H9 (cell line): ENCODE measurements at regions not wholly inside any gene's neighbourhood (a gene's known extent, or its start where the extent isn't known, plus 50 kb on each side); places are given as distances from the start of the nearest gene placed in this dataset.

Source experiments
- DNase-seq: peaks from one replicate; pipeline ENCODE4 v3.0.0-alpha.2; 2017
- H2AFZ ChIP-seq: one replicate; pipeline ENCODE4 v1.6.1; 2013; ENCODE audit warnings: mild to moderate bottlenecking, low read length, control low read depth, moderate library complexity
- H2AK5ac ChIP-seq: 2 replicates; pipeline ENCODE4 v1.6.1; 2013; ENCODE audit warnings: low read length, control low read depth, mixed read lengths; ENCODE audit not compliant: insufficient read length
- H2BK120ac ChIP-seq: one replicate; pipeline ENCODE4 v1.6.1; 2013; ENCODE audit warnings: low read depth, mild to moderate bottlenecking, low read length, control low read depth, inconsistent platforms; ENCODE audit not compliant: poor library complexity, severe bottlenecking
- H2BK12ac ChIP-seq: 2 replicates; pipeline ENCODE4 v1.6.1; 2013; ENCODE audit warnings: low read length, control low read depth, mixed read lengths, low read depth; ENCODE audit not compliant: insufficient read length
- H2BK15ac ChIP-seq: 2 replicates; pipeline ENCODE4 v1.6.1; 2013; ENCODE audit warnings: low read depth, low read length, control low read depth
- H2BK20ac ChIP-seq: one replicate; pipeline ENCODE4 v1.6.1; 2013; ENCODE audit warnings: low read depth, mild to moderate bottlenecking, low read length, control low read depth, inconsistent platforms; ENCODE audit not compliant: poor library complexity, severe bottlenecking
- H2BK5ac ChIP-seq: 2 replicates; pipeline ENCODE4 v1.6.1; 2013; ENCODE audit warnings: low read length, control low read depth, mixed read lengths; ENCODE audit not compliant: insufficient read length
- H3K14ac ChIP-seq: 2 replicates; pipeline ENCODE4 v1.6.1; 2013; ENCODE audit warnings: low read length, control low read depth; ENCODE audit not compliant: insufficient read depth
- H3K18ac ChIP-seq: 2 replicates; pipeline ENCODE4 v1.6.1; 2013; ENCODE audit warnings: low read depth, mild to moderate bottlenecking, mixed read lengths, low read length, control low read depth; ENCODE audit not compliant: insufficient read length
- H3K23ac ChIP-seq: 2 replicates; pipeline ENCODE4 v1.6.1; 2013; ENCODE audit warnings: low read length, control low read depth, mixed read lengths, low read depth; ENCODE audit not compliant: insufficient read length
- H3K23me2 ChIP-seq: 2 replicates; pipeline ENCODE4 v1.6.1; 2013; ENCODE audit warnings: low read depth, mild to moderate bottlenecking, mixed read lengths, low read length, control low read depth; ENCODE audit not compliant: insufficient read length, poor library complexity, severe bottlenecking
- H3K27ac ChIP-seq: 2 replicates; pipeline ENCODE4 v1.5.1; 2013; ENCODE audit warnings: low read length, control low read depth, mixed read lengths, low read depth; ENCODE audit not compliant: insufficient read length
- H3K27me3 ChIP-seq: 2 replicates; pipeline ENCODE4 v1.6.1; 2013; ENCODE audit warnings: low read length, control low read depth, inconsistent platforms; ENCODE audit not compliant: insufficient read depth
- H3K4ac ChIP-seq: 2 replicates; pipeline ENCODE4 v1.6.1; 2013; ENCODE audit warnings: low read depth, mild to moderate bottlenecking, control low read depth, inconsistent platforms, low read length, moderate library complexity
- H3K4me1 ChIP-seq: 2 replicates; pipeline ENCODE4 v1.6.1; 2013; ENCODE audit warnings: low read length, control low read depth, inconsistent platforms; ENCODE audit not compliant: insufficient read depth
- H3K4me2 ChIP-seq: 2 replicates; pipeline ENCODE4 v1.6.1; 2013; ENCODE audit warnings: low read length, control low read depth, mixed read lengths; ENCODE audit not compliant: insufficient read length, insufficient read depth
- H3K56ac ChIP-seq: 2 replicates; pipeline ENCODE4 v1.6.1; 2013; ENCODE audit warnings: low read depth, mild to moderate bottlenecking, mixed read lengths, low read length, control low read depth; ENCODE audit not compliant: insufficient read length
- H3K79me1 ChIP-seq: 2 replicates; pipeline ENCODE4 v1.6.1; 2013; ENCODE audit warnings: low read depth, mild to moderate bottlenecking, moderate library complexity, low read length, control low read depth, inconsistent platforms; ENCODE audit not compliant: insufficient read depth, poor library complexity, severe bottlenecking
- H3K79me2 ChIP-seq: 2 replicates; pipeline ENCODE4 v1.6.1; 2013; ENCODE audit warnings: low read length, control low read depth, inconsistent platforms; ENCODE audit not compliant: insufficient read depth
- H3K9ac ChIP-seq: 2 replicates; pipeline ENCODE4 v1.6.1; 2013; ENCODE audit warnings: low read length, control low read depth, mixed read lengths; ENCODE audit not compliant: insufficient read length; ENCODE audit errors: extremely low read depth
- H3K9me3 ChIP-seq: one replicate; pipeline ENCODE4 v1.6.1; 2013; ENCODE audit warnings: low read depth, low read length, inconsistent platforms; ENCODE audit not compliant: control insufficient read depth
- H3T11ph ChIP-seq: one replicate; pipeline ENCODE4 v1.6.1; 2013; ENCODE audit warnings: mild to moderate bottlenecking, low read length, control low read depth, inconsistent platforms
- H4K20me1 ChIP-seq: one replicate; pipeline ENCODE4 v1.6.1; 2013; ENCODE audit not compliant: control insufficient read depth, insufficient read length, insufficient read depth
- H4K5ac ChIP-seq: 2 replicates; pipeline ENCODE4 v1.6.1; 2013; ENCODE audit warnings: low read depth, mild to moderate bottlenecking, mixed read lengths, low read length, control low read depth; ENCODE audit not compliant: insufficient read length
- H4K8ac ChIP-seq: replicated peaks from 2 replicates; pipeline ENCODE4 v1.6.1; 2013; ENCODE audit warnings: low read length, control low read depth, mixed read lengths, low read depth; ENCODE audit not compliant: insufficient read length
- H4K91ac ChIP-seq: 2 replicates; pipeline ENCODE4 v1.6.1; 2013; ENCODE audit warnings: low read depth, mild to moderate bottlenecking, moderate library complexity, mixed read lengths, low read length, control low read depth; ENCODE audit not compliant: insufficient read length
- H3K27ac Mint-ChIP-seq, 3 experiments: 2 replicates in 2 of 3; 3 replicates in 1 of 3; pipeline ENCODE4 v1.8.0; 2020 to 2021; ENCODE audit warnings: mixed read lengths in 3 of 3, mild to moderate bottlenecking in 1 of 3, moderate library complexity in 1 of 3
- H3K27me3 Mint-ChIP-seq: 2 replicates; pipeline ENCODE4 v1.8.0; 2021; ENCODE audit warnings: low read depth, mild to moderate bottlenecking, moderate library complexity, mixed read lengths
- H3K36me3 Mint-ChIP-seq, 3 experiments: 2 replicates in 2 of 3; 3 replicates in 1 of 3; pipeline ENCODE4 v1.8.0; 2020 to 2021; ENCODE audit warnings: low read depth in 3 of 3, mixed read lengths in 3 of 3; ENCODE audit not compliant: insufficient read depth in 1 of 3
- H3K4me1 Mint-ChIP-seq, 2 experiments: 2 replicates each; pipeline ENCODE4 v1.8.0; 2020; ENCODE audit warnings: mixed read lengths in 2 of 2
- H3K4me3 Mint-ChIP-seq, 2 experiments: 2 replicates in 1 of 2; 3 replicates in 1 of 2; pipeline ENCODE4 v1.8.0; 2020 to 2021; ENCODE audit warnings: mild to moderate bottlenecking in 2 of 2, mixed read lengths in 2 of 2, moderate library complexity in 1 of 2
- H3K9me3 Mint-ChIP-seq, 2 experiments: 2 replicates in 1 of 2; 3 replicates in 1 of 2; pipeline ENCODE4 v1.8.0; 2020; ENCODE audit warnings: mild to moderate bottlenecking in 2 of 2, mixed read lengths in 2 of 2, moderate library complexity in 1 of 2
- CTCF ChIP-seq: fragments of 200-600 bp; sonication (generic); conservative IDR thresholded peaks from 3 replicates; pipeline ENCODE4 v1.8.0; 2021; ENCODE audit warnings: antibody characterized with exemption, mild to moderate bottlenecking
- WGBS: extraction: QIAGEN DNeasy Blood & Tissue Kit; methylation state at CpG from one replicate; pipeline ENCODE4 v1.1.7; 2013; ENCODE audit warnings: missing lambda C conversion rate, low lambda C conversion rate, mixed read lengths; ENCODE audit not compliant: insufficient read length; ENCODE audit errors: extremely low coverage; 5-methylcytosine and 5-hydroxymethylcytosine counted together

DNA sequence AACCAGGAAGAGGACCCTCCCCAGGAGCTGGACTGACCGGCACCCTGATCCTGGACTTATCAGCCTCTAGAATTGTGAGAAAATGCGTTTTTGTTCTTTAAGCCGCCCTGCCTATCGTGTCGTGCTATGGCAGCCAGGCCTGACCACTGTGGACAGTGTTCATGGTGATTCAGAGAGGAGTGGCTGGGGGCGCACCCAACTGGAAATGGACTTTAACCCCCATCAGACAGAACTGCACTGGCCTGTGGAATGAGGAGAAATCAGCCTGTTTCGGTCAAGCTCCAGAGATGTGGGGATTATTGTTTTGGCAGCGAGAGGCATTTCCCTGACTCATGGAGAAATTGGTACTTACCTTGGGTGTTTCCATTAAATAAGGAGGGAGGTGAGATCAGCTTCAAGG is 1437.8 kb downstream of the BRD1 start:
- WGBS, result no CpG with 5 or more reads among the region's 8 CpGs
- Histone ChIP-seq H3K9me3 (no peaks in the 10 kb centered on the region), H3K14ac (no peak overlapping the region), H2BK20ac (no peak overlapping the region), H4K8ac (no peak overlapping the region), H4K91ac (no peak overlapping the region), H2AFZ (no peak overlapping the region), H3K56ac (no peak overlapping the region), H3K23ac (no peak overlapping the region), H3K4ac (no peak overlapping the region), H2BK5ac (no peak overlapping the region), H3T11ph (no peak overlapping the region), H3K23me2 (no peaks in the 10 kb centered on the region), H4K20me1 (no peaks in the 10 kb centered on the region), H3K27ac (no peak overlapping the region), H3K9ac (no peak overlapping the region), H4K5ac (no peak overlapping the region), H3K18ac (no peak overlapping the region), H3K79me2 (no peaks in the 10 kb centered on the region), H2AK5ac (no peak overlapping the region), H2BK120ac (no peak overlapping the region), H2BK15ac (no peak overlapping the region), H3K4me1 (no peaks in the 10 kb centered on the region), H3K4me2 (no peak overlapping the region), H2BK12ac (no peak overlapping the region), H3K79me1 (no peaks in the 10 kb centered on the region), H3K27me3 (no peaks in the 10 kb centered on the region)
- Mint-ChIP-seq H3K36me3 (peaks cover 0 to 5% (median 4%) of the 10 kb centered on the region in 3 experiments; a peak in 2 of 7 replicates), H3K27me3 (peaks cover 13% of the 10 kb centered on the region), H3K27ac (no peak overlapping the region), H3K9me3 (peaks cover 9 to 10% of the 10 kb centered on the region in 2 experiments), H3K4me1 (peaks cover 16 to 18% of the 10 kb centered on the region in 2 experiments), H3K4me3 (no peak overlapping the region)
- no peak for DNase-seq
- no peak for TF ChIP-seq CTCF
